ENCODE measurements at regions not wholly inside any gene's neighbourhood (a gene's known extent, or its start where the extent isn't known, plus 50 kb on each side); places are given as distances from the start of the nearest gene placed in this dataset.

GRCh38 chr5:82362636-82363035 is 84.5 kb upstream of the RPS23 start:
- no peak for TF ChIP-seq CTCF (IDR thresholded peaks at IDR 0.05; ENCODE audit: insufficient read depth, missing control alignments)
- no peak for FAIRE-seq
- DNase-seq (ENCODE audit: insufficient read length, low spot score), result no peak

GRCh38 chr5:82360022-82360421 is 81.9 kb upstream of the RPS23 start:
- FAIRE-seq (no peak), DNase-seq (ENCODE audit: insufficient read length, low spot score) (no peak)
- TF ChIP-seq CTCF (IDR thresholded peaks at IDR 0.05; ENCODE audit: insufficient read depth, missing control alignments), result no peak

- TF ChIP-seq CTCF (IDR thresholded peaks at IDR 0.05; ENCODE audit: insufficient read depth, missing control alignments), result no peak
- DNase-seq (ENCODE audit: insufficient read length, low spot score) (no peak), FAIRE-seq (no peak)
These were observed 81.1 kb upstream of the RPS23 start for GRCh38 chr5:82359272-82359671.

- no peak for TF ChIP-seq CTCF (IDR thresholded peaks at IDR 0.05; ENCODE audit: insufficient read depth, missing control alignments)
- DNase-seq (ENCODE audit: insufficient read length, low spot score), result no peak
- no peak for FAIRE-seq
These were observed 80.3 kb upstream of the RPS23 start for GRCh38 chr5:82358457-82358856.

GRCh38 chr5:82356808-82357671 is 78.9 kb upstream of the RPS23 start:
- FAIRE-seq (no peak), DNase-seq (ENCODE audit: insufficient read length, low spot score) (no peak)
- no peak for TF ChIP-seq CTCF (IDR thresholded peaks at IDR 0.05; ENCODE audit: insufficient read depth, missing control alignments)

- DNase-seq (ENCODE audit: insufficient read length, low spot score) (no peak), FAIRE-seq (no peak)
- no peak for TF ChIP-seq CTCF (IDR thresholded peaks at IDR 0.05; ENCODE audit: insufficient read depth, missing control alignments)
These were observed 77.9 kb upstream of the RPS23 start for GRCh38 chr5:82356021-82356420.

- FAIRE-seq (no peak), DNase-seq (ENCODE audit: insufficient read length, low spot score) (no peak)
- TF ChIP-seq CTCF (IDR thresholded peaks at IDR 0.05; ENCODE audit: insufficient read depth, missing control alignments), result no peak
These were observed 77.3 kb upstream of the RPS23 start for GRCh38 chr5:82355496-82355895.
